ENCODE measurements at regions not wholly inside any gene's neighbourhood (a gene's known extent, or its start where the extent isn't known, plus 50 kb on each side); places are given as distances from the start of the nearest gene placed in this dataset.

GRCh38 chr1:198040880-198041279 is 115.9 kb upstream of the NEK7 start:
- H2AK5ac ChIP-seq (ENCODE audit: insufficient read length, low read length): no peak overlapping the region
- no peak overlapping the region for H4K5ac ChIP-seq (ENCODE audit: insufficient read length, low read depth, low read length)
- no peak overlapping the region for H2BK12ac ChIP-seq (ENCODE audit: insufficient read length, low read depth, low read length)
- H3K4me1 Mint-ChIP-seq: no peaks in the 10 kb centered on the region
- H3K9me3 Mint-ChIP-seq: no peaks in the 10 kb centered on the region
- H3K14ac ChIP-seq (ENCODE audit: insufficient read depth, low read length): no peak overlapping the region
- no peaks in the 10 kb centered on the region for H3K79me2 ChIP-seq (ENCODE audit: insufficient read depth, low read length)
- H3K4ac ChIP-seq (ENCODE audit: low read depth, low read length): no peak overlapping the region
- H3K56ac ChIP-seq (ENCODE audit: insufficient read length, low read depth, low read length): no peak overlapping the region
- H2BK5ac ChIP-seq (ENCODE audit: insufficient read length, low read length): no peak overlapping the region
- no peaks in the 10 kb centered on the region for H3K23me2 ChIP-seq (ENCODE audit: insufficient read length, low read depth, low read length, poor library complexity, severe bottlenecking)
- no peaks in the 10 kb centered on the region for H4K20me1 ChIP-seq (ENCODE audit: control insufficient read depth, insufficient read depth, insufficient read length)
- no peak for TF ChIP-seq CTCF (conservative IDR thresholded peaks at IDR 0.05)
- H2BK20ac ChIP-seq (ENCODE audit: low read depth, low read length, poor library complexity, severe bottlenecking): no peak overlapping the region
- no peak overlapping the region for H2BK120ac ChIP-seq (ENCODE audit: low read depth, low read length, poor library complexity, severe bottlenecking)
- no peak overlapping the region for H4K91ac ChIP-seq (ENCODE audit: insufficient read length, low read depth, low read length)
- no peaks in the 10 kb centered on the region for H3K4me1 ChIP-seq (ENCODE audit: insufficient read depth, low read length)
- WGBS (ENCODE audit: extremely low coverage, insufficient read length, low lambda C conversion rate): no CpG with 5 or more reads among the region's 2 CpGs
- DNase-seq: no peak
- H4K8ac ChIP-seq (replicated peaks; ENCODE audit: insufficient read length, low read depth, low read length): no peak overlapping the region
- H3K36me3 Mint-ChIP-seq (ENCODE audit: insufficient read depth in 1 of 3, low read depth in 3 of 3): no peaks in the 10 kb centered on the region
- no peaks in the 10 kb centered on the region for H3K27me3 Mint-ChIP-seq (ENCODE audit: low read depth)
- no peaks in the 10 kb centered on the region for H3K79me1 ChIP-seq (ENCODE audit: insufficient read depth, low read depth, low read length, poor library complexity, severe bottlenecking)
- no peak overlapping the region for H3K4me3 Mint-ChIP-seq
- no peaks in the 10 kb centered on the region for H3K9me3 ChIP-seq (ENCODE audit: control insufficient read depth, low read depth, low read length)
- H2AFZ ChIP-seq (ENCODE audit: low read length): no peak overlapping the region
- no peak overlapping the region for H3K23ac ChIP-seq (ENCODE audit: insufficient read length, low read depth, low read length)
- no peak overlapping the region for H3T11ph ChIP-seq (ENCODE audit: low read length)
- no peaks in the 10 kb centered on the region for H3K27me3 ChIP-seq (ENCODE audit: insufficient read depth, low read length)
- no peak overlapping the region for H2BK15ac ChIP-seq (ENCODE audit: low read depth, low read length)
- no peak overlapping the region for H3K18ac ChIP-seq (ENCODE audit: insufficient read length, low read depth, low read length)
- no peak overlapping the region for H3K27ac Mint-ChIP-seq
- H3K9ac ChIP-seq (ENCODE audit: extremely low read depth, insufficient read length, low read length): no peak overlapping the region
- H3K4me2 ChIP-seq (ENCODE audit: insufficient read depth, insufficient read length, low read length): no peak overlapping the region
- no peak overlapping the region for H3K27ac ChIP-seq (ENCODE audit: insufficient read length, low read depth, low read length)
